Myocyte (in vitro differentiated cells): ENCODE measurements at regions not wholly inside any gene's neighbourhood (a gene's known extent, or its start where the extent isn't known, plus 50 kb on each side); places are given as distances from the start of the nearest gene placed in this dataset.
"Not testable (repeated sequence)": the region's sequence is repeated elsewhere in the genome, so short reads cannot be mapped to it uniquely, and the experiment has no call there.

Experiments used
- DNase-seq: peaks from one replicate; pipeline ENCODE4 v3.0.0-alpha.2; 2012; ENCODE audit warnings: low read depth

- DNase-seq: no peak
Measured at GRCh38 chr7:83827036-83827435, 178.1 kb upstream of the SEMA3E start.

- DNase-seq: no peak
Measured at GRCh38 chr7:83824214-83824613, 175.3 kb upstream of the SEMA3E start.

- DNase-seq: no peak
Measured at GRCh38 chr7:83821866-83822265, 172.9 kb upstream of the SEMA3E start.

- no peak for DNase-seq
Measured at GRCh38 chr7:83820641-83821040, 171.7 kb upstream of the SEMA3E start.

GRCh38 chr7:83819911-83820310 lies 171.0 kb upstream of the SEMA3E start:
- peak; percentile 6 for DNase-seq

- DNase-seq: no peak
Measured at GRCh38 chr7:83814480-83814879, 165.5 kb upstream of the SEMA3E start.

GRCh38 chr7:83812563-83812962 lies 163.6 kb upstream of the SEMA3E start:
- not testable (repeated sequence) for DNase-seq

- no peak for DNase-seq
Measured at GRCh38 chr7:83808982-83809381, 160.0 kb upstream of the SEMA3E start.

GRCh38 chr7:83807774-83808173 lies 158.8 kb upstream of the SEMA3E start:
- DNase-seq: peak; percentile 6

- DNase-seq: no peak
Measured at GRCh38 chr7:83806538-83806937, 157.6 kb upstream of the SEMA3E start.

GRCh38 chr7:83799333-83799732 lies 150.4 kb upstream of the SEMA3E start:
- no peak for DNase-seq

- DNase-seq: no peak
Measured at GRCh38 chr7:83798489-83798888, 149.6 kb upstream of the SEMA3E start.

- no peak for DNase-seq
Measured at GRCh38 chr7:83796760-83797159, 147.8 kb upstream of the SEMA3E start.

GRCh38 chr7:83794829-83795228 lies 145.9 kb upstream of the SEMA3E start:
- DNase-seq: no peak

- no peak for DNase-seq
Measured at GRCh38 chr7:83793558-83793957, 144.6 kb upstream of the SEMA3E start.

- DNase-seq: no peak
Measured at GRCh38 chr7:83791737-83792136, 142.8 kb upstream of the SEMA3E start.

GRCh38 chr7:83786858-83787257 lies 137.9 kb upstream of the SEMA3E start:
- DNase-seq: no peak

GRCh38 chr7:83782628-83783027 lies 133.7 kb upstream of the SEMA3E start:
- DNase-seq: no peak

GRCh38 chr7:83778073-83778443 lies 129.1 kb upstream of the SEMA3E start:
- no peak for DNase-seq

- no peak for DNase-seq
Measured at GRCh38 chr7:83777406-83778072, 128.6 kb upstream of the SEMA3E start.

GRCh38 chr7:83769407-83769806 lies 120.5 kb upstream of the SEMA3E start:
- DNase-seq: no peak

GRCh38 chr7:83751217-83751616 lies 102.3 kb upstream of the SEMA3E start:
- DNase-seq: peak; percentile 7

- DNase-seq: no peak
Measured at GRCh38 chr7:83749495-83749894, 100.6 kb upstream of the SEMA3E start.

GRCh38 chr7:83739527-83739926 lies 90.6 kb upstream of the SEMA3E start:
- DNase-seq: peak; percentile 8
